NCI-H2029 (cell line): ENCODE measurements at regions not wholly inside any gene's neighbourhood (a gene's known extent, or its start where the extent isn't known, plus 50 kb on each side); places are given as distances from the start of the nearest gene placed in this dataset.
"Not testable (repeated sequence)": the region's sequence is repeated elsewhere in the genome, so short reads cannot be mapped to it uniquely, and the experiment has no call there.

ENCODE experiments used
- DNase-seq: peaks from one replicate; lab custom pipeline; 2025; lab: John Stamatoyannopoulos, UW

- DNase-seq: no peak
These were observed 115.1 kb upstream of the CXADR start for GRCh38 chr21:17397703-17398102.

GRCh38 chr21:17398954-17399353, 113.9 kb upstream of the CXADR start:
- not testable (repeated sequence) for DNase-seq

- DNase-seq: no peak
These were observed 109.9 kb upstream of the CXADR start for GRCh38 chr21:17402937-17403336.

GRCh38 chr21:17406202-17406601, 106.6 kb upstream of the CXADR start:
- no peak for DNase-seq

- peak; percentile 9 for DNase-seq
These were observed 98.1 kb upstream of the CXADR start for GRCh38 chr21:17414766-17415165.

- no peak for DNase-seq
These were observed 96.7 kb upstream of the CXADR start for GRCh38 chr21:17416139-17416538.

GRCh38 chr21:17422931-17423330, 89.9 kb upstream of the CXADR start:
- DNase-seq: no peak

- DNase-seq: no peak
These were observed 85.7 kb upstream of the CXADR start for GRCh38 chr21:17427157-17427556.

GRCh38 chr21:17427831-17428483, 84.9 kb upstream of the CXADR start:
- no peak for DNase-seq

- no peak for DNase-seq
These were observed 84.4 kb upstream of the CXADR start for GRCh38 chr21:17428484-17428869.

GRCh38 chr21:17428980-17429379, 83.9 kb upstream of the CXADR start:
- no peak for DNase-seq

GRCh38 chr21:17429936-17430335, 82.9 kb upstream of the CXADR start:
- DNase-seq: no peak

GRCh38 chr21:17432732-17433057, 80.1 kb upstream of the CXADR start:
- no peak for DNase-seq

GRCh38 chr21:17433730-17434129, 79.1 kb upstream of the CXADR start:
- DNase-seq: no peak

- DNase-seq: no peak
These were observed 77.0 kb upstream of the CXADR start for GRCh38 chr21:17435565-17436543.

- DNase-seq: no peak
These were observed 76.2 kb upstream of the CXADR start for GRCh38 chr21:17436626-17437111.

GRCh38 chr21:17438635-17439034, 74.2 kb upstream of the CXADR start:
- no peak for DNase-seq

- no peak for DNase-seq
These were observed 71.9 kb upstream of the CXADR start for GRCh38 chr21:17440969-17441368.

- peak; percentile 92 for DNase-seq
These were observed 71.5 kb upstream of the CXADR start for GRCh38 chr21:17441370-17441769.

- DNase-seq: no peak
These were observed 70.7 kb upstream of the CXADR start for GRCh38 chr21:17442165-17442564.

GRCh38 chr21:17444828-17445227, 68.0 kb upstream of the CXADR start:
- DNase-seq: no peak

GRCh38 chr21:17446737-17447136, 66.1 kb upstream of the CXADR start:
- DNase-seq: no peak

- no peak for DNase-seq
These were observed 63.1 kb upstream of the CXADR start for GRCh38 chr21:17449701-17450100.
